ENCODE measurements at regions not wholly inside any gene's neighbourhood (a gene's known extent, or its start where the extent isn't known, plus 50 kb on each side); places are given as distances from the start of the nearest gene placed in this dataset.

GRCh38 chr14:39712293-39712999 is 280.2 kb upstream of the FBXO33 start:
- Histone ChIP-seq H3F3A (replicated peaks; ENCODE audit: low read depth) (no peaks in the 10 kb centered on the region), H3K36me3 (ENCODE audit: insufficient read depth) (no peaks in the 10 kb centered on the region), H3K4me2 (no peak overlapping the region), H2AFZ (no peak overlapping the region), H3K4me3 (no peak overlapping the region), H3K27me3 (ENCODE audit: insufficient read depth) (no peaks in the 10 kb centered on the region), H3K9me2 (ENCODE audit: insufficient read depth) (no peaks in the 10 kb centered on the region), H3K79me2 (replicated peaks; ENCODE audit: insufficient read depth) (no peaks in the 10 kb centered on the region), H3K4me1 (ENCODE audit: insufficient read depth) (peaks cover 4% of the 10 kb centered on the region), H4K20me1 (replicated peaks; ENCODE audit: insufficient read depth) (no peaks in the 10 kb centered on the region), H3K27ac (ENCODE audit: low read depth) (no peak overlapping the region)
- Mint-ChIP-seq H3K27me3 (ENCODE audit: insufficient read depth, low read depth, poor library complexity) (peaks cover 2% of the 10 kb centered on the region), H3K4me1 (peaks cover 10% of the 10 kb centered on the region), H3K9me3 (peaks cover 4% of the 10 kb centered on the region; the same call in 2 of the 3 replicates), H3K36me3 (ENCODE audit: low read depth) (peaks cover 4% of the 10 kb centered on the region; the same call in 1 of the 3 replicates), H3K27ac (no peak overlapping the region), H3K4me3 (no peak overlapping the region)
- no peak for ATAC-seq
- DNase-seq (ENCODE audit: low spot score) = no peak
- TF ChIP-seq ZNF331 (CRISPR knock-in tag; IDR thresholded peaks at IDR 0.05; ENCODE audit: low read depth) (no peak), NANOG (IDR thresholded peaks at IDR 0.05; ENCODE audit: borderline replicate concordance) (no peak), POLR2AphosphoS5 (IDR thresholded peaks at IDR 0.05; ENCODE audit: low read depth) (no peak)

- Histone ChIP-seq H3F3A (replicated peaks; ENCODE audit: low read depth) (no peaks in the 10 kb centered on the region), H3K79me2 (replicated peaks; ENCODE audit: insufficient read depth) (no peaks in the 10 kb centered on the region), H2AFZ (no peak overlapping the region), H3K4me1 (ENCODE audit: insufficient read depth) (no peaks in the 10 kb centered on the region), H4K20me1 (replicated peaks; ENCODE audit: insufficient read depth) (no peaks in the 10 kb centered on the region), H3K27ac (ENCODE audit: low read depth) (no peak overlapping the region), H3K27me3 (ENCODE audit: insufficient read depth) (no peaks in the 10 kb centered on the region), H3K4me2 (no peak overlapping the region), H3K36me3 (ENCODE audit: insufficient read depth) (peaks cover 6% of the 10 kb centered on the region; the same call in 1 of the 2 replicates), H3K9me2 (ENCODE audit: insufficient read depth) (no peaks in the 10 kb centered on the region; the same call in 1 of the 2 replicates), H3K4me3 (no peak overlapping the region)
- Mint-ChIP-seq H3K27ac (no peak overlapping the region), H3K4me1 (no peaks in the 10 kb centered on the region), H3K36me3 (ENCODE audit: low read depth) (peaks cover 31% of the 10 kb centered on the region), H3K9me3 (peaks cover 39% of the 10 kb centered on the region), H3K27me3 (ENCODE audit: insufficient read depth, low read depth, poor library complexity) (no peaks in the 10 kb centered on the region), H3K4me3 (no peak overlapping the region)
- no peak for ATAC-seq
- no peak for TF ChIP-seq POLR2AphosphoS5 (IDR thresholded peaks at IDR 0.05; ENCODE audit: low read depth)
- no peak for TF ChIP-seq ZNF462 (CRISPR knock-in tag; IDR thresholded peaks at IDR 0.05)
- no peak for TF ChIP-seq JUNB (IDR thresholded peaks at IDR 0.05; ENCODE audit: unreplicated experiment)
- no peak for TF ChIP-seq ZNF331 (CRISPR knock-in tag; IDR thresholded peaks at IDR 0.05; ENCODE audit: low read depth)
- no peak for TF ChIP-seq ETS1 (IDR thresholded peaks at IDR 0.05)
- no peak for TF ChIP-seq EZH2phosphoT487 (IDR thresholded peaks at IDR 0.05; ENCODE audit: unreplicated experiment)
- no peak for DNase-seq (ENCODE audit: low spot score)
Measured at GRCh38 chr14:39704594-39704993, 272.4 kb upstream of the FBXO33 start.

All from GM23338 (cell line).